GM19240 (cell line): ENCODE measurements at regions not wholly inside any gene's neighbourhood (a gene's known extent, or its start where the extent isn't known, plus 50 kb on each side); places are given as distances from the start of the nearest gene placed in this dataset.

Source experiments
- DNase-seq: peaks from one replicate; pipeline ENCODE4 v3.0.0; 2011; ENCODE audit warnings: low spot score; ENCODE audit not compliant: insufficient read length

GRCh38 chr1:181424786-181425403 is 58.4 kb upstream of the CACNA1E start:
- DNase-seq: peak; percentile 13

- no peak for DNase-seq
Measured at GRCh38 chr1:181425566-181425965, 57.8 kb upstream of the CACNA1E start.

- DNase-seq: no peak
Measured at GRCh38 chr1:181429462-181429861, 53.9 kb upstream of the CACNA1E start.

GRCh38 chr1:181430015-181430885 is 53.1 kb upstream of the CACNA1E start:
- DNase-seq: no peak
